T47D (cell line): ENCODE measurements at regions not wholly inside any gene's neighbourhood (a gene's known extent, or its start where the extent isn't known, plus 50 kb on each side); places are given as distances from the start of the nearest gene placed in this dataset.
"Not testable (repeated sequence)": the region's sequence is repeated elsewhere in the genome, so short reads cannot be mapped to it uniquely, and the experiment has no call there.

ENCODE experiments used
- DNase-seq, 2 experiments: peaks; one replicate each; pipeline versions ENCODE4 v3.0.0 to v3.0.0-alpha.2; 2011 to 2012; ENCODE audit warnings: low read depth in 1 of 2, low spot score in 1 of 2
- JUND ChIP-seq: IDR thresholded peaks from 2 replicates; pipeline ENCODE4 v1.6.1; 2012; ENCODE audit warnings: low read depth
- in situ Hi-C: cut with HindIII; loops from 2 replicates; pipeline ENCODE4 v1.10.0; 2016; ENCODE audit warnings: low sequenced_read_pairs, low pct_unique_long_range_greater_than_20kb

DNA sequence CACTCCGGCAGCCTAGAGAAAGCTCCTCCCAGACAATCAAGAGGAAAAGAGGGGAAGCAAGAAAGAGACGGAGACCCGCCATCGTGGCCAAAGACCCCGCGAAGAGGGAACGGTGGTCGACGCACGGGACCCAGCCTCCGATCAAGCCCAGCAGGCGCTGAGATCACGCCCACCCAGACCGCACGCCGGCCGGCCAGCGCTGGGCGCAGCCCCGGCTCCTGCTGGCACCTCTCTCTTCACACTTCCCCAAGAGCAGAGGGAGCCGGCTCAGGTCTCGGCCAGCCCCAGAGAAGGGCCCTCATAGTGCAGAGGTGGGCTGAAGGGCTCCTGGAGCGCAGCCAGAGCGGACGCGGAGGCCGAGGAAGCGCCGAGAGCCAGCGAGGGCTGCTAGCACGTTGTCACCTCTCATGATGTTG lies 918.4 kb upstream of the ADAMTS5 start:
- in situ Hi-C loops = no loop called here
- no peak for TF ChIP-seq JUND
- DNase-seq = no peak

- DNase-seq, in situ Hi-C loops: not testable (repeated sequence)
Observed at GRCh38 chr21:27881331-27881730, 914.4 kb upstream of the ADAMTS5 start.

DNA sequence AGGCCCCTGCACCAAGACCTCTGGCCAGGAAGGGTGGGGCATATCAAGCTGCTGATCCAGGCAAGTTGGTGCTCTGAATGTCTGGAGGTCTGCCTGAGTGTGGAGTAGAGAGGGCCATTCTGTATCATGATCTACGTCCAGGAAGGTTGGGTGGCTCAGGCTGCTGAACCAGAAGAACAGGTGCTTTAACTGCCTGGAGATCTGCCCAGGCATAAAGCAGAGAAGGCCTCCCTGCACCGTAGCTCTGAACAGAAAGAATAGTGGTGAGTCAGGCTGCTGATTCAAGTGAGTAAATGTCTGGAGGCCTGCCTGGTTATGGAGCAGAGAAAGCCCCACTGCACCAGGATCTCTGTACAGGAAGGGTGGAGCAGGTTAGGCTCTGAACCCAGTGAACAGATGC lies 905.5 kb upstream of the ADAMTS5 start:
- DNase-seq = peak in 1 of 2 experiments; percentile 94

DNA sequence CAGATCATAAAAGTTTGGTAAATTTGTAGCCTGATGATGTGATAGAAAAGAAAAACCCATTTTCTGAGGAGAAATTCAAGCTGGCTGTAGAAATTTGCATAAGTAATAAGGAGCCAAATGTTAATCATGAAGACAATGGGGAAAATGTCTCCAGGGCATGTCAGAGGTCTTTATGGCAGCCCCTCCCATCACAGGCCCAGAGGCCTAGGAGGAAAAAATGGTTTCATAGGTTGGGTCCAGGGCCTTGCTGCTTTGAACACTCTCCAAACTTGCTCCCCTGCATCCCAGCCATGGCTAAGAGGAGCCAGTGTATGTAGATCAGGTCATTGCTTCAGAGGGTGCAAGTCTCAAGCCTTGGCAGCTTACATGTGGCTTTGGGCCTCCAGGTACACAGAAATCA lies 903.9 kb upstream of the ADAMTS5 start:
- in situ Hi-C loops, DNase-seq: not testable (repeated sequence)

More for the DNA sequence above, 905.5 kb upstream of the ADAMTS5 start:
- in situ Hi-C loops = not testable (repeated sequence)

- DNase-seq, in situ Hi-C loops: not testable (repeated sequence)
Observed at GRCh38 chr21:27860314-27860955, 893.5 kb upstream of the ADAMTS5 start.

- DNase-seq, in situ Hi-C loops: not testable (repeated sequence)
Observed at GRCh38 chr21:27858053-27858825, 891.4 kb upstream of the ADAMTS5 start.

GRCh38 chr21:27856988-27857387 lies 890.1 kb upstream of the ADAMTS5 start:
- in situ Hi-C loops = not testable (repeated sequence)

DNA sequence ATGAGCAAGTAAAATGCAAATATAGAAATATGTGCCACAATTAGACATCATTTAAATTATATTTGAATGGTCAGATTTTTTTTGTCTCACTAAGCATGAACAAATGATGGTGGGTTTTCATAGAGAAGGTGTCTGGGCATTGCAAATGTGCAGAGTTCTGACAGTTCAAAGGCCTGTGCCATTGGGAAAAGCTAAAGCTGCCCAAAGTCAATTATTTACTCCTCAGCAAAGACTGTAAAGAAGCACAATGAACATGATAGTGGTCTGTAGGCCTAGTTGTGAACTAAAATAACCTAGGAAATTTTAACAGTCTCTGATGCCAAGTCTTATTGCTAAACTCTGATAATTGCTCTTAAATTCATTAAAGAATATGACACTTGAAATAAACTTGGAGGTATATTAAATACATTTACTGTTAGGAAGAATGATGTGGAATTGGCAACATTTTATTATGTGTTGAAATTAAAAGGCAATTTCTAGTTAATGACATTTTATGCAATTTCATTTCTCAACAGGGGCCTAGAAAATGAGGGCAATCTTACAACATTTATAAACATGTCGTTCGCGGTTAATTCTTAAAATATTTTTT lies 874.3 kb upstream of the ADAMTS5 start:
- DNase-seq = no peak
- in situ Hi-C loops = no loop called here
- TF ChIP-seq JUND = no peak

More at GRCh38 chr21:27856988-27857387, 890.1 kb upstream of the ADAMTS5 start:
- not testable (repeated sequence) for DNase-seq

- DNase-seq = no peak
- TF ChIP-seq JUND = no peak
- in situ Hi-C loops = no loop called here
Observed at GRCh38 chr21:27840262-27840661, 873.4 kb upstream of the ADAMTS5 start.

DNA sequence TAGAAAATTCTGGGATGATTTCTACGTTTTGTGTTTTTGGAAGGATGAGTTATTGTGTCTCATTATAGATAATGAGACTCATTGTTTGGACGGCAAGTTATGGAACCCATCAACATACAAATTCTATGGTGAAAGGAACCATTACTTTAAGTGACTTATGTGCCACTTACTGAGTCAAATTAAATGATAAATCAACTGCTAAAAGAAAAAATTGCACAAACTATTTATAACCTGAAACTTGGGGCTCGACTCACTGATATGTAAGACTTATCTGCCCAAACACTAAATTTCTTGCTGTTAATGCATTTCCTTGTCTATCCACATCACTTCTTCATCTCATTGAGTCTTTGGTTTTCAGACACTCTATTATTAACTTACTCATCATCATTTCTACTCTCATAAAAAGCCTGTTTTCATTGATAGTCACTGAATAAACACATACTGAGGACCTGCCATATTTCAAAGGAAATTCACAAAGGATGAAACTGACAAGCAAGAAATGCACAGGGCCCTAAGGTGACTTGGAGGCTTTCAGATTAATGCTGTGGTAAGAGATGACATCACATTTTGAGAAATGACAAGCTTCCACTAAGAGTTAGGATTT lies 872.7 kb upstream of the ADAMTS5 start:
- no peak for TF ChIP-seq JUND
- in situ Hi-C loops = no loop called here
- no peak for DNase-seq

DNA sequence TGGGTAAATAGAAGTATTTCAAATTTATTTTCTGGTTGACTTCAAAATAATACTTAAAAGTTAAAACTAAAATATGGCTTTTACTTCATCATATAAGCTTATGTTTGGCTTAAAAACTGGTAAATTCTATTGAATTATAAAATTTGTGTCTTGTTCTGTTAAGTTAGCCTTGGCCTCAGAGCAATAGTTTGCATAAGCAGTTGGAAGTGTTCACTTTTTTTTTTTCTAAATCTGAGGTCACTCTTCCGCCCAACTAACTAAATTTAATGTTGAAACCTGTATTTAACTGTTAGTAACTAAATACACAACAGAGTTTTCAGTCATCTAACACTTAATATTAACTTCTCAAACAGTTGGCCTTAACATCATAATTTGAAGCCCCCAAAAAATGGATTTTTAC lies 871.7 kb upstream of the ADAMTS5 start:
- no peak for TF ChIP-seq JUND
- in situ Hi-C loops = no loop called here
- DNase-seq = no peak

DNA sequence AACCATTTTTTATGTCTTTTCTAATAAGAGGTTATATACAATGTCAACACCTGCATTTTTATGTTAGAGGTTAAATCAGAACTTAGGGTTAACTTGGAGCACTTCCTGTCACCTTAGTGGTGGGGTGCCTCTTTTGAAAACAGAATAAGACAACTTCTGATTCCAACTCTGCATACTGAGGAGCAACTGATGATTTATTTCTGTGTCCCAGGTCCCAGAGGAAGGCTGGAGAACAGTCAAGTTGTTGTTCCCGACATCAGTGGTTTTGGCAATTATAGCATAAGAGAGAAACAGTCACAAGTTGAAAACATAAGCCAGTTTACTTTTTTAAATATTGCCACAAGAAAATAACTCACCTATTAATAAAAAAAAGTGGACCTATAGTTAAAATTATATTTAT lies 871.0 kb upstream of the ADAMTS5 start:
- in situ Hi-C loops = no loop called here
- no peak for DNase-seq
- no peak for TF ChIP-seq JUND

GRCh38 chr21:27833298-27833697 lies 866.4 kb upstream of the ADAMTS5 start:
- in situ Hi-C loops = no loop called here
- no peak for DNase-seq
- TF ChIP-seq JUND = no peak
